ENCODE measurements at regions not wholly inside any gene's neighbourhood (a gene's known extent, or its start where the extent isn't known, plus 50 kb on each side); places are given as distances from the start of the nearest gene placed in this dataset.

DNA sequence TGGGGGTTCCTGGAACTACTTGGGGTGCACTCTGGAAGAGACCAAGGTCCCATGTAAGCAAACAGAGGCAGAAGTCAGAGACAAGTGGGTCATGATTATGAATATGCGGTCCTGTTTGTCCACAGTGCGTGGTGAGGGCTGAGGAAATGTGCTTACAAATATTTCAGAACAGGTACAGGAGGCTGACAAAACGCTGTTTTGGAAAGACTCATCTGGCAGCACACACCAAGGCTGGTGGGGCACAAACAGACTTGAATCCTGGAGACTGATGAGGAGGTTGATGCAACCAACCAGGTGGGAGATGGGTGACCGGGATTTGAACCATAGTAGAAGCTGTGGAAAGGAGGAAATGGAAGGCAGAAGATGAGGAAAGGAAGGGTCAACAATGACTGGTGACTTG lies 83.8 kb downstream of the ADRB2 start:
- H3K4me3 ChIP-seq (ENCODE audit: low read depth, low read length) = no peak overlapping the region
- ChIA-PET POLR2A (interaction anchor here (0.5 kb wide), 1 partner anchor 11 kb away, joined by 4 read pairs; no protein-coding TSS in a partner anchor), CTCF (interaction anchor here (1.1 to 1.3 kb wide), 2 partner anchors 48 to 125 kb away, joined by 4 to 5 read pairs; no protein-coding TSS in a partner anchor)
- DNase-seq (ENCODE audit: low read depth) = no peak
- TF ChIP-seq, protein P1, sequence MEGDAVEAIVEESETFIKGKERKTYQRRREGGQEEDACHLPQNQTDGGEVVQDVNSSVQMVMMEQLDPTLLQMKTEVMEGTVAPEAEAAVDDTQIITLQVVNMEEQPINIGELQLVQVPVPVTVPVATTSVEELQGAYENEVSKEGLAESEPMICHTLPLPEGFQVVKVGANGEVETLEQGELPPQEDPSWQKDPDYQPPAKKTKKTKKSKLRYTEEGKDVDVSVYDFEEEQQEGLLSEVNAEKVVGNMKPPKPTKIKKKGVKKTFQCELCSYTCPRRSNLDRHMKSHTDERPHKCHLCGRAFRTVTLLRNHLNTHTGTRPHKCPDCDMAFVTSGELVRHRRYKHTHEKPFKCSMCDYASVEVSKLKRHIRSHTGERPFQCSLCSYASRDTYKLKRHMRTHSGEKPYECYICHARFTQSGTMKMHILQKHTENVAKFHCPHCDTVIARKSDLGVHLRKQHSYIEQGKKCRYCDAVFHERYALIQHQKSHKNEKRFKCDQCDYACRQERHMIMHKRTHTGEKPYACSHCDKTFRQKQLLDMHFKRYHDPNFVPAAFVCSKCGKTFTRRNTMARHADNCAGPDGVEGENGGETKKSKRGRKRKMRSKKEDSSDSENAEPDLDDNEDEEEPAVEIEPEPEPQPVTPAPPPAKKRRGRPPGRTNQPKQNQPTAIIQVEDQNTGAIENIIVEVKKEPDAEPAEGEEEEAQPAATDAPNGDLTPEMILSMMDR (IDR thresholded peaks at IDR 0.05; ENCODE audit: insufficient read depth, low read depth, low read length) = no peak
- no peaks in the 10 kb centered on the region for H3K27me3 ChIP-seq (ENCODE audit: control insufficient read depth, insufficient read depth, low read length)
- H3K36me3 ChIP-seq (ENCODE audit: control insufficient read depth, insufficient read depth, low read length) = no peaks in the 10 kb centered on the region

GRCh38 chr5:148910686-148911361 lies 84.4 kb downstream of the ADRB2 start:
- H3K4me3 ChIP-seq (ENCODE audit: low read depth, low read length) = no peak overlapping the region
- no peak for DNase-seq (ENCODE audit: low read depth)
- no peaks in the 10 kb centered on the region for H3K27me3 ChIP-seq (ENCODE audit: control insufficient read depth, insufficient read depth, low read length)
- ChIA-PET CTCF (interaction anchor here (0.8 to 1.3 kb wide), 3 partner anchors 47 to 200 kb away, joined by 4 to 5 read pairs (median 4); no protein-coding TSS in a partner anchor), POLR2A (interaction anchor here (0.5 kb wide), 1 partner anchor 12 kb away, joined by 4 read pairs; no protein-coding TSS in a partner anchor)
- TF ChIP-seq, protein P1 (IDR thresholded peaks at IDR 0.05; ENCODE audit: insufficient read depth, low read depth, low read length) = no peak
- H3K36me3 ChIP-seq (ENCODE audit: control insufficient read depth, insufficient read depth, low read length) = no peaks in the 10 kb centered on the region

GRCh38 chr5:148911386-148911785 lies 85.0 kb downstream of the ADRB2 start:
- POLR2A ChIA-PET = no interaction called here
- no peaks in the 10 kb centered on the region for H3K27me3 ChIP-seq (ENCODE audit: control insufficient read depth, insufficient read depth, low read length)
- no peak for DNase-seq (ENCODE audit: low read depth)
- CTCF ChIA-PET = interaction anchor here (0.8 to 1.1 kb wide), 3 partner anchors 46 to 203 kb away, joined by 4 to 5 read pairs (median 4); no protein-coding TSS in a partner anchor
- H3K4me3 ChIP-seq (ENCODE audit: low read depth, low read length) = no peak overlapping the region
- TF ChIP-seq, protein P1 (IDR thresholded peaks at IDR 0.05; ENCODE audit: insufficient read depth, low read depth, low read length) = no peak
- no peaks in the 10 kb centered on the region for H3K36me3 ChIP-seq (ENCODE audit: control insufficient read depth, insufficient read depth, low read length)

DNA sequence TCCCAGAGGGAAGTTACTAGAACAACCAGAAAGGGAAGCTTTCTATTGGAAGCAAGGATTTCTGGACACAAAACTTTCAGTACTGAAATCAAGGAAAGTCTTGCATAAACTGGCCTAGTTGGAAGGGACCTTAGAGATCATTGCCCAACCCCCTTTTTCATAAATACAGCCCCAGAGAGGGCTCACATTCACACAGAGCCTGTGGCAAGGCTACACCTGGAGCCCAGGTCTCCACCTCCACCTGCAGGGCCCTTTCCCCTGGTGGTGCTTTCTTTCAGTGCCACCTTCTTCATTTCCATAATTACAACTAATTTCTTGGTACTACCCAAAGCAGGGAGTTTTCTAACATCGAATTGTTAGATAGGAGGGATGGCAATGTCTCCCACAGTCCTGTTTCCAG lies 85.7 kb downstream of the ADRB2 start:
- no peak for DNase-seq (ENCODE audit: low read depth)
- POLR2A ChIA-PET = no interaction called here

More for the DNA sequence above, 85.7 kb downstream of the ADRB2 start:
- no peaks in the 10 kb centered on the region for H3K36me3 ChIP-seq (ENCODE audit: control insufficient read depth, insufficient read depth, low read length)
- no peaks in the 10 kb centered on the region for H3K27me3 ChIP-seq (ENCODE audit: control insufficient read depth, insufficient read depth, low read length)
- no peak overlapping the region for H3K4me3 ChIP-seq (ENCODE audit: low read depth, low read length)
- CTCF ChIA-PET = interaction anchor here (1.1 kb wide), 1 partner anchor 203 kb away, joined by 4 read pairs; no protein-coding TSS in a partner anchor
- TF ChIP-seq, protein P1 (IDR thresholded peaks at IDR 0.05; ENCODE audit: insufficient read depth, low read depth, low read length) = no peak

Measured in BJ (cell line).